DOHH2 (cell line): ENCODE measurements at regions not wholly inside any gene's neighbourhood (a gene's known extent, or its start where the extent isn't known, plus 50 kb on each side); places are given as distances from the start of the nearest gene placed in this dataset.

Experiments used
- H3F3A ChIP-seq: fragments of 200-600 bp; sonication (generic), shearing (Covaris generic); 2 replicates; pipeline ENCODE4 v1.6.0; 2016; ENCODE audit warnings: antibody characterized with exemption, mild to moderate bottlenecking; ENCODE audit not compliant: control insufficient read depth, insufficient read depth
- H3K27ac ChIP-seq: fragments of 200-600 bp; sonication (generic); 2 replicates; pipeline ENCODE4 v1.5.1; 2014; ENCODE audit warnings: low read depth, mild to moderate bottlenecking, low read length, moderate library complexity
- H3K27me3 ChIP-seq: fragments of 200-600 bp; sonication (generic); 2 replicates; pipeline ENCODE4 v1.6.1; 2014; ENCODE audit warnings: mild to moderate bottlenecking, low read length, mixed read lengths; ENCODE audit not compliant: control insufficient read depth
- H3K36me3 ChIP-seq: fragments of 200-600 bp; sonication (generic); 2 replicates; pipeline ENCODE4 v1.6.1; 2014; ENCODE audit warnings: mild to moderate bottlenecking, low read length, moderate library complexity, mixed read lengths; ENCODE audit not compliant: control insufficient read depth
- H3K4me1 ChIP-seq: fragments of 200-600 bp; sonication (generic); 2 replicates; pipeline ENCODE4 v1.6.1; 2014; ENCODE audit warnings: mild to moderate bottlenecking, low read length, mixed read lengths; ENCODE audit not compliant: control insufficient read depth
- H3K4me2 ChIP-seq: fragments of 200-600 bp; sonication (generic); 2 replicates; pipeline ENCODE4 v1.6.0; 2014; ENCODE audit warnings: mild to moderate bottlenecking, low read length, moderate library complexity
- H3K4me3 ChIP-seq: fragments of 200-600 bp; sonication (generic); 2 replicates; pipeline ENCODE4 v1.5.1; 2014; ENCODE audit warnings: mild to moderate bottlenecking, low read length, mixed read lengths
- H3K79me2 ChIP-seq: fragments of 200-600 bp; sonication (generic); 2 replicates; pipeline ENCODE4 v1.6.1; 2014; ENCODE audit warnings: mild to moderate bottlenecking, low read length, mixed read lengths; ENCODE audit not compliant: control insufficient read depth
- H3K9me2 ChIP-seq: fragments of 200-600 bp; sonication (generic); replicated peaks from 2 replicates; pipeline ENCODE4 v1.6.1; 2014; ENCODE audit warnings: mild to moderate bottlenecking, low read length, mixed read lengths; ENCODE audit not compliant: control insufficient read depth
- H3K9me3 ChIP-seq: fragments of 200-600 bp; sonication (generic); 2 replicates; pipeline ENCODE4 v1.6.1; 2014; ENCODE audit warnings: antibody characterized with exemption, low read length, mixed read lengths; ENCODE audit not compliant: control insufficient read depth, insufficient read depth
- H4K20me1 ChIP-seq: fragments of 200-600 bp; sonication (generic); 2 replicates; pipeline ENCODE4 v1.6.0; 2014; ENCODE audit warnings: low read depth, mild to moderate bottlenecking, antibody characterized with exemption, low read length, moderate library complexity; ENCODE audit not compliant: control insufficient read depth, insufficient read depth
- EZH2phosphoT487 ChIP-seq: fragments of 200-600 bp; sonication (generic); IDR thresholded peaks from 2 replicates; pipeline ENCODE4 v1.6.1; 2017; ENCODE audit warnings: borderline replicate concordance, mild to moderate bottlenecking, antibody characterized with exemption, low read length, moderate library complexity, mixed read lengths
- TF ChIP-seq, protein P1 (sequence below): fragments of 200-600 bp; sonication (generic); IDR thresholded peaks from one replicate; pipeline ENCODE4 v1.5.1; 2014; ENCODE audit warnings: antibody characterized with exemption, mild to moderate bottlenecking, low read depth, low read length; ENCODE audit not compliant: poor library complexity, severe bottlenecking

GRCh38 chr7:152909683-152910544 lies 150.4 kb downstream of the ACTR3B start:
- Histone ChIP-seq H3K4me2 (no peak overlapping the region), H3K4me3 (no peak overlapping the region)
- TF ChIP-seq EZH2phosphoT487, result no peak
- TF ChIP-seq, protein P1, sequence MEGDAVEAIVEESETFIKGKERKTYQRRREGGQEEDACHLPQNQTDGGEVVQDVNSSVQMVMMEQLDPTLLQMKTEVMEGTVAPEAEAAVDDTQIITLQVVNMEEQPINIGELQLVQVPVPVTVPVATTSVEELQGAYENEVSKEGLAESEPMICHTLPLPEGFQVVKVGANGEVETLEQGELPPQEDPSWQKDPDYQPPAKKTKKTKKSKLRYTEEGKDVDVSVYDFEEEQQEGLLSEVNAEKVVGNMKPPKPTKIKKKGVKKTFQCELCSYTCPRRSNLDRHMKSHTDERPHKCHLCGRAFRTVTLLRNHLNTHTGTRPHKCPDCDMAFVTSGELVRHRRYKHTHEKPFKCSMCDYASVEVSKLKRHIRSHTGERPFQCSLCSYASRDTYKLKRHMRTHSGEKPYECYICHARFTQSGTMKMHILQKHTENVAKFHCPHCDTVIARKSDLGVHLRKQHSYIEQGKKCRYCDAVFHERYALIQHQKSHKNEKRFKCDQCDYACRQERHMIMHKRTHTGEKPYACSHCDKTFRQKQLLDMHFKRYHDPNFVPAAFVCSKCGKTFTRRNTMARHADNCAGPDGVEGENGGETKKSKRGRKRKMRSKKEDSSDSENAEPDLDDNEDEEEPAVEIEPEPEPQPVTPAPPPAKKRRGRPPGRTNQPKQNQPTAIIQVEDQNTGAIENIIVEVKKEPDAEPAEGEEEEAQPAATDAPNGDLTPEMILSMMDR, result no peak

DNA sequence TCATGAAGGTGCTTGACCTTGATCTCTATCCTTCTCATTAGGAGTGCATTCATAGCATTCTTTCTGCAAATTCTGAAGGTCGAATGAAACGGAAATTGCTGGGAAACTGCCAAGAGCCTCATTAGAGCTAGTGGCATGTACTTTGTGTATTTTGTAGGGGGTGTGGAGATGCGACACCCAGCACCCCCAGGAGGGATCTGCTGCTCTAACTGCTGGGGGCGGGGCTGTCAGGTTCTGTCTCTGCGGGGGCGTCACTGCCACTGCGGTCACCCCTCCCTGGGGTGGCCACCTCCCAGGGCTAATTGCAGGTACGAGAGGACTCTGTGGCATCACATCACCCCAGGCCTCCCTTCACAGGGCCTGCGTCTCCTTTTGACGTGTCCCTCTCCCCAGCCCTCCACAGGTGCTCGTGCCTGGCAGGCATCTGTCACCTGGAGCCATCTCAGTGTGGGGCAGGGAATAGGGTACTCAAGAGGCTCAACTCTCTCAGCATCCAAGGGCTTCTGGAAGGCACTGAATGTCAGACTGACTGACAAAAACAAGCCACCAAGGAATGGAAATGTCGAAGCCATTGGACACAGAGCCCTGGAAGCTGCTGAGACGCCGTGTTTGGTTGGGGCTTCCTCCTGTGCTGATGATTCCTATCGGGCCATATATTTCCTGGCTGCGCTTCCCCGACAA lies 151.1 kb downstream of the ACTR3B start:
- no peaks in the 10 kb centered on the region for H3K4me1 ChIP-seq
- H3K9me2 ChIP-seq, result no peaks in the 10 kb centered on the region
- H3K4me3 ChIP-seq, result no peak overlapping the region
- TF ChIP-seq EZH2phosphoT487, result no peak
- TF ChIP-seq, protein P1, result no peak
- H3K27me3 ChIP-seq, result no peaks in the 10 kb centered on the region
- no peaks in the 10 kb centered on the region for H4K20me1 ChIP-seq
- no peaks in the 10 kb centered on the region for H3F3A ChIP-seq
- H3K27ac ChIP-seq, result no peak overlapping the region
- no peaks in the 10 kb centered on the region for H3K36me3 ChIP-seq
- no peaks in the 10 kb centered on the region for H3K79me2 ChIP-seq
- no peak overlapping the region for H3K4me2 ChIP-seq
- H3K9me3 ChIP-seq, result peaks cover 4% of the 10 kb centered on the region; the same call in 1 of the 2 replicates

More at GRCh38 chr7:152909683-152910544, 150.4 kb downstream of the ACTR3B start:
- no peaks in the 10 kb centered on the region for H3K27me3 ChIP-seq
- no peaks in the 10 kb centered on the region for H4K20me1 ChIP-seq
- no peaks in the 10 kb centered on the region for H3K79me2 ChIP-seq
- H3K9me3 ChIP-seq, result peaks cover 4% of the 10 kb centered on the region; the same call in 1 of the 2 replicates
- H3K36me3 ChIP-seq, result no peaks in the 10 kb centered on the region
- no peaks in the 10 kb centered on the region for H3K4me1 ChIP-seq
- no peaks in the 10 kb centered on the region for H3K9me2 ChIP-seq
- no peaks in the 10 kb centered on the region for H3F3A ChIP-seq
- H3K27ac ChIP-seq, result no peak overlapping the region

- H4K20me1 ChIP-seq, result no peaks in the 10 kb centered on the region
Observed at GRCh38 chr7:152911226-152911560, 151.6 kb downstream of the ACTR3B start.

More at GRCh38 chr7:152911226-152911560, 151.6 kb downstream of the ACTR3B start:
- H3K4me2 ChIP-seq, result no peak overlapping the region
- TF ChIP-seq EZH2phosphoT487, result no peak
- TF ChIP-seq, protein P1, result no peak
- H3K4me1 ChIP-seq, result no peaks in the 10 kb centered on the region
- no peak overlapping the region for H3K27ac ChIP-seq
- H3K79me2 ChIP-seq, result no peaks in the 10 kb centered on the region
- H3K4me3 ChIP-seq, result no peak overlapping the region
- H3F3A ChIP-seq, result no peaks in the 10 kb centered on the region
- H3K9me3 ChIP-seq, result peaks cover 4% of the 10 kb centered on the region; the same call in 1 of the 2 replicates
- H3K9me2 ChIP-seq, result no peaks in the 10 kb centered on the region
- H3K27me3 ChIP-seq, result no peaks in the 10 kb centered on the region
- H3K36me3 ChIP-seq, result no peaks in the 10 kb centered on the region
